AG09319 (cell line): ENCODE measurements at regions not wholly inside any gene's neighbourhood (a gene's known extent, or its start where the extent isn't known, plus 50 kb on each side); places are given as distances from the start of the nearest gene placed in this dataset.

ENCODE experiments used
- DNase-seq: peaks from one replicate; pipeline ENCODE4 v3.0.0-alpha.2; 2010; ENCODE audit warnings: low read depth; ENCODE audit errors: extremely low read depth
- TF ChIP-seq, protein P1 (sequence below): IDR thresholded peaks from 2 replicates; pipeline ENCODE4 v1.5.1; 2011; ENCODE audit warnings: low read depth, mild to moderate bottlenecking, inconsistent platforms, low read length, moderate library complexity

DNA sequence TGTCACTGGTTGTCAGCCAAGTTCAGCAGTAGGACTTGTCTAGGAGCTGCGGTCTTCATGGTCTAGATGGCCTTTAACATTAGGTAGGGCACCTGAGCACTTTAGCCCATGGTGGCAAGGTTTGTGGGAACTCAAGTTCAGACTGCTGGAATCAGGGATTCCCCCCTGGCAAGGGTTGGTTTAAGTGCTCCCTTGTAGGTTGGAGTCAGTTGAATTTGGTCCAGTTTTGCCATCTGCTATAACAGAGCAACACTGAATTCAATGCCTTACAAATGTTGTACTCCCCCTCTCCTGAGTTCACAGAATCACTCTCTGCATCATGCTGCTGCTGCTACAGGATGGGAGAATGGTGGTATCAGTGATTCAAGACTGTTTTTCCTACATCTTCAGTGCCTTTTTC, 509.3 kb downstream of the VGLL3 start:
- TF ChIP-seq, protein P1, sequence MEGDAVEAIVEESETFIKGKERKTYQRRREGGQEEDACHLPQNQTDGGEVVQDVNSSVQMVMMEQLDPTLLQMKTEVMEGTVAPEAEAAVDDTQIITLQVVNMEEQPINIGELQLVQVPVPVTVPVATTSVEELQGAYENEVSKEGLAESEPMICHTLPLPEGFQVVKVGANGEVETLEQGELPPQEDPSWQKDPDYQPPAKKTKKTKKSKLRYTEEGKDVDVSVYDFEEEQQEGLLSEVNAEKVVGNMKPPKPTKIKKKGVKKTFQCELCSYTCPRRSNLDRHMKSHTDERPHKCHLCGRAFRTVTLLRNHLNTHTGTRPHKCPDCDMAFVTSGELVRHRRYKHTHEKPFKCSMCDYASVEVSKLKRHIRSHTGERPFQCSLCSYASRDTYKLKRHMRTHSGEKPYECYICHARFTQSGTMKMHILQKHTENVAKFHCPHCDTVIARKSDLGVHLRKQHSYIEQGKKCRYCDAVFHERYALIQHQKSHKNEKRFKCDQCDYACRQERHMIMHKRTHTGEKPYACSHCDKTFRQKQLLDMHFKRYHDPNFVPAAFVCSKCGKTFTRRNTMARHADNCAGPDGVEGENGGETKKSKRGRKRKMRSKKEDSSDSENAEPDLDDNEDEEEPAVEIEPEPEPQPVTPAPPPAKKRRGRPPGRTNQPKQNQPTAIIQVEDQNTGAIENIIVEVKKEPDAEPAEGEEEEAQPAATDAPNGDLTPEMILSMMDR, result no peak
- no peak for DNase-seq

DNA sequence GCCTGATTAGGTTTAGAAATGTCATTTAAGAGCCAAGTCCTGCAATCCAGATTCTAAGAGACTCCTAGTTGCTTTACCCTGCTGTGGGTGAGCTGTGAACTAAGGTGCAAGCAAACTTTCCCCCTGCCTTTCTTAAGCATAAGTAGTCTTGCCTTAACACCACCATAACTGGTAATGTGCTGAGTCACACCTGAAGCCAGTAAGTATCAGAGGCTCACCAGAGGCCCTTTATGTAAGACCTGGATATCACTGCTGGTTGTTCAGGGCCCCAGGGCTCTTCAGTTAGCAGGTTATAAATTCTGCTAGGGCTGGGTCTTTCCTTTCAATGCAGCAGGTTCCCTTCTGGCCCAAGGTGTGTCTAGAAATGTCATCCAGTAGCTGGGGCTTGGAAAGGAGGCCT, 509.9 kb downstream of the VGLL3 start:
- TF ChIP-seq, protein P1, result no peak
- no peak for DNase-seq

DNA sequence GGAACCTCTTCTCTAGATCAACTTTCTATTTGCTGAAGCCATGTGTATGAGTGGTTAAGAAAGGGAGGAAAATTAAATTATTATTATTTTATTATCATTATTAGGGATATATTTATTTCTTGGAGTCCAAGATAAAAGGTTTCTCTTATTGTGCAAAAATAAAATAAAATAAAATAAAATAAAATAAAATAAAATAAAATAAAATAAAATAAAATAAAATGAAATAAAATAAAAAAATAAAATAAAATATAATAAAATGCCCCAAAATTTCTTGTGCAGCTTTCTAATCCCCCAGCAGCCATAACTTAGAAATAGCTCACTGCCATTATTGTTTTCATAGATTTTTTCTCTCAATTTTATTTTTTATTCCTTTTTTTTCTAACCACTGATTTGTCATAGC, 526.8 kb downstream of the VGLL3 start:
- TF ChIP-seq, protein P1, result no peak
- DNase-seq, result no peak

GRCh38 chr3:86451749-86452148, 539.2 kb downstream of the VGLL3 start:
- TF ChIP-seq, protein P1, result no peak
- DNase-seq, result no peak

DNA sequence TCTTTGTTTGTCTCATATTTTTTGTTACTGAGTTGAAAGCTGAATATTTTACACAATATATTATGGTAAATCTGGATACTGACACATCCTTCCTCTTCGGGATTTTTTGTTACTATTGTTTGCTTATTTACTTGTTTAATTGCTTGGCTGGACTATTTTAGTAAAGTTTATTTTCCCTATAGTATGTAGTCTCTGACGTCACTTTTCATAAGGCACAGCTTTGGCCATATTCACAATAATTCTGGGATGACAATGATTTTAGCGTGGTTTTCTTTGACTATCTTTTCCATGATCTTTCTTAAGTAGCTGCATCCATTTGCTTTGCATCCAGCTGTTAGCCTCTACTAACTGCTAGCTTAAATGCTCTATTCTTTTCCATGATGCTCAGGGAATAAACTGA, 552.4 kb downstream of the VGLL3 start:
- DNase-seq, result no peak
- TF ChIP-seq, protein P1, result no peak

DNA sequence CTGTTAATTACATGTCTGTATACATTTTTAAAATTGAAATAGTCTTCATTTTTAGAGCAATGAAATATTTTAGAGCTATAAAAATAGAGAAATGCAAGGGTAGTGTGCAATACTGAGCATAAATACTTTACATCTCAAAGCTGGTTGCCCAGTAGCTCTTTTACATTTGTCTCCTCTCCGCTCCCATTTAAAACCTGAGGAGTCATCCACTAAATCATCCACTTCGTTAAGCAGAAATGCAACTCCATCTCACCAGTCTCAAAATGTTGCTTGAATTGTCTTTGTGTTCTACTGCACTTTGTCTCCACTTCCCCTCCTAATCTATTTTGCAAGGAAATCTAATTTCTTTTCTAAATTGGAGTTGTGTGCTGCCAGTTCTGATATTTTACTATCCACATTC, 563.6 kb downstream of the VGLL3 start:
- TF ChIP-seq, protein P1, result no peak
- no peak for DNase-seq

GRCh38 chr3:86420990-86421739, 569.8 kb downstream of the VGLL3 start:
- TF ChIP-seq, protein P1, result no peak
- no peak for DNase-seq
